Fibroblast of mammary gland (primary cell): ENCODE measurements at regions not wholly inside any gene's neighbourhood (a gene's known extent, or its start where the extent isn't known, plus 50 kb on each side); places are given as distances from the start of the nearest gene placed in this dataset.

Experiments
- DNase-seq: peaks from one replicate; pipeline ENCODE4 v3.0.0-alpha.2; 2010; ENCODE audit warnings: low read depth
- H3K4me3 ChIP-seq: 2 replicates; pipeline ENCODE4 v1.5.1; 2011; ENCODE audit warnings: low read depth, mild to moderate bottlenecking, low read length, moderate library complexity; ENCODE audit not compliant: control insufficient read depth
- CTCF ChIP-seq: conservative IDR thresholded peaks from 2 replicates; pipeline ENCODE4 v1.5.1; 2011; ENCODE audit warnings: low read depth, low read length, inconsistent platforms; ENCODE audit not compliant: control insufficient read depth, insufficient read depth

DNA sequence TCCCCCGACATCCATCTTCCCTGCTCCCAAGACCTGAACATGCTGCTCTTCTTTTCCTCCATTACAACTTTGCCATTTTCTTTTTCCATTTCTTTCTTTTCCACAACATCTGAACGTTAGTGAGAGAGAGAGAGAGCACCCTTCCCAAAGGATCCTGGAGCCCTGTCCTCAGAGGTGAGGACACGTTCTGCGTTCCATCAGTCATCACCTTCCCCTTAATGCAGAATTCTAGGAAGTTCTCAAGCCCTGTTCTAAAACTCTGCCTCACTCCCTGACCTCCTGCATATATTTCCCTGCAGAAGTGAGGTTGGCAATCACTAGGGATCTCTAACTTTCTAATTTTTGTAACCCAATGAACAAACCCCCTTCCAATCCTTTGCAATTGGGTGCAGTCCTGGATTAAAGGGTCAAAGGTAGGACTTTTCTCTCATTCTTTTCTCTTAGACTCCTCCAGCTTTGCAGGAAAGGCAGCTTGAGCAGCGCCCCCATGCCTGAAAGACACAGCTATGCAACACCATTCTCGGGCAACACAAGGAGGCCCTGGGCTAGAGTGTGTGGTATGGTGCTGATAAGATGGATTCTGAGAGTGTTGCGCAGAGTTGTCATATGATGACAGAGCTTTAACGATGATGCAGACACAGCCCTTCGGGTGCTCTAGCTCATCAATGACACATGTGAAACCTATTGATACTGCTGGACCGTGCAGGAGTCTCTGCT, 59.2 kb upstream of the TNR start:
- no peak for TF ChIP-seq CTCF
- no peak overlapping the region for H3K4me3 ChIP-seq
- DNase-seq: no peak

GRCh38 chr1:175801979-175802378, 58.6 kb upstream of the TNR start:
- DNase-seq: no peak
- TF ChIP-seq CTCF: no peak
- no peak overlapping the region for H3K4me3 ChIP-seq

GRCh38 chr1:175797576-175797975, 54.2 kb upstream of the TNR start:
- no peak overlapping the region for H3K4me3 ChIP-seq
- DNase-seq: no peak
- TF ChIP-seq CTCF: no peak

- DNase-seq: no peak
- no peak for TF ChIP-seq CTCF
- H3K4me3 ChIP-seq: no peak overlapping the region
These were observed 51.2 kb upstream of the TNR start for GRCh38 chr1:175794586-175794985.

- TF ChIP-seq CTCF: no peak
- no peak for DNase-seq
- no peak overlapping the region for H3K4me3 ChIP-seq
These were observed 50.2 kb upstream of the TNR start for GRCh38 chr1:175793617-175794016.
